ENCODE measurements at regions not wholly inside any gene's neighbourhood (a gene's known extent, or its start where the extent isn't known, plus 50 kb on each side); places are given as distances from the start of the nearest gene placed in this dataset.
"Not testable (repeated sequence)": the region's sequence is repeated elsewhere in the genome, so short reads cannot be mapped to it uniquely, and the experiment has no call there.

- DNase-seq = no peak
Observed at GRCh38 chr11:41714101-41714500, 254.6 kb upstream of the LRRC4C start.

GRCh38 chr11:41716862-41717261, 257.4 kb upstream of the LRRC4C start:
- no peak for DNase-seq

DNA sequence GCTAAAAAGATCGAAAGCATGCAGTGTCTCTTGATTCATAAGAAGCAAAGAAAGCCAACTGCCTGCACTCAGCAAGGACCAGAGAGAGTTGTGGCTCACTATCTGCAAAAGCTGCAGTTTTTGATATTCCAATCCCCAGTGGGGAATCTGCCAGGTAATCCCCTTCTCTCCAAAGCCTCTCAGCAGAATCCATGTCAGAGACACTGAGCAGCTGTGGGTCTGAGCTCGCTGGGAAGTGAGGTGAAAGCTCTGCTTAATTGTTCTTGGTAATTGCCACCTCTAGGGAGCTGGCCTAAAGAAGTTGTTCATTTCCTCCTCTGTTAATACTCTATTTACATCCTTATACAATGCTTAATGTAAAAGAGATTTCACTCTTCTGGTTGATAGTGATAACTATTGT, 261.3 kb upstream of the LRRC4C start:
- no peak for DNase-seq

GRCh38 chr11:41728161-41728560, 268.7 kb upstream of the LRRC4C start:
- DNase-seq = not testable (repeated sequence)

- no peak for DNase-seq
Observed at GRCh38 chr11:41775296-41775695, 315.8 kb upstream of the LRRC4C start.

- no peak for DNase-seq
Observed at GRCh38 chr11:41779401-41779960, 320.0 kb upstream of the LRRC4C start.

DNA sequence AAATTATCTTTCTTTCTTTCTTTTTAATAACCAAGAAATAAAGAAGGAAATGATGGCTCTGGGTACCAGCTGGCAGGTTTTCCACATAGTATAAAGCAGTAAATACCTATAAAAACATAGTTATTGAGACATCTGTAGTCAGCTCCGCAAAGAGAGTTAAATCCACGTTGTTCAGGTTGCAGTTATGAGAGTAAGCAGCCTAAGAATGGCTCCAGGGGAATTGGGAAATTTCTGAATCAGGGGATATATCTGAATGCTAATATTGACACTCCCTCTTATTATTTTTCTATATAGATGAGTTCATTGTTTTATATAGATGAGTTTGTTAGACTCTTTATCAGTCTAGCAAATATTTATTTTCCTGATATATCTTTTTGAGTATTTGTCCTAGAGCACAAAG, 322.0 kb upstream of the LRRC4C start:
- no peak for DNase-seq

DNA sequence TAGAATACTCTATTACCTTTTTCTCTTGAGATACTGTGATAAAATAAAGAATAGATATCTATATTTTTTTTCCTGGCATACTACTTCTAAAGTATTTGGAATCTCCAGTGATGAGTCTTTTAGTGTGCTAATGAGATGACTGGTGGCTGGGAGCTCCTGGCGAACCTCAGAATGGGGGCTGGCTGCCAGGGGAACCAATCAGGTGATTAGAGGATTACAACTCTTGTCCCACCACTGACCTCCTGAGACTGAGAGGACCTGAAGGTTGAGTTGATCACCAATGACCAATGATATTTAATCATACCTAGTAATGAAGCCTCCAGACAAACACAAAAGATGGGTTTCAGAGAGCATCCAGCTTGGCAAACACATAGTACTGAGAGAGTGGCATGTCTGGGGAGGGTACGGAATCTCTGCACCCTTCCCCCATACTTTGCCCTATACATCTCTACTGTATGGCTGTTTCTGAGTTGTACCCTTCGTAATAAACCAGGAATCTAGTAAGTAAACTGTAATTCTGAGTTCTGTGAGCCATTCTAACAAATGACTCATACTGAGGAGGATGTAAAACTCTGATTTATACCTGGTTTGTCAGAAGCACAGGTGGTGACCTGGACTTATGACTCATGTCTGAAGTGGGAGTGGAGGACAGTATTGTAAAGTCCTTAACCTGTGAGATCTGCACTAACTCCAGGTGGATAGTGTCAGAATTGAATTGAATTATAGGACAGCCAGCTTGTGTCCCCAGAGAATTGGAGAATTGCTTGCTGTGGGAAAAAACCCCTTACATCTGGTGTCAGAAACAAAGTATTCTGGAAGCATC, 325.3 kb upstream of the LRRC4C start:
- DNase-seq = no peak

GRCh38 chr11:41786087-41786486, 326.6 kb upstream of the LRRC4C start:
- DNase-seq = no peak

DNA sequence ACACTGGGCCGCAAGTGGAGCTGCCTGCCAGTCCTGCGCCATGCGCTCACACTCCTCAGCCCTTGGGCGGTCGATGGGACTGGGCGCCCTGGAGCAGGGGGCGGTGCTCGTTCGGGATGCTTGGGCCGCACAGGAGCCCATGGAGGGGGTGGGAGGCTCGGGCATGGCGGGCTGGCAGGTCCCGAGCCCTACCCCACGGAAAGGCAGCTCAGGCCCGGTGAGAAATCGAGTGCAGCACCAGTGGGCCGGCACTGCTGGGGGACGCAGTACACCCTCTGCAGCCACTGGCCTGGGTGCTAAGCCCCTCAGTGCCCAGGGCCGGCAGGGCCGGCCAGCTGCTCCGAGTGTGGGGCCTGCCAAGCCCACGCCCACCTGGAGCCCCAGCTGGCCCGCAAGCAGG, 328.7 kb upstream of the LRRC4C start:
- DNase-seq = no peak

GRCh38 chr11:41789376-41789775, 329.9 kb upstream of the LRRC4C start:
- no peak for DNase-seq

DNA sequence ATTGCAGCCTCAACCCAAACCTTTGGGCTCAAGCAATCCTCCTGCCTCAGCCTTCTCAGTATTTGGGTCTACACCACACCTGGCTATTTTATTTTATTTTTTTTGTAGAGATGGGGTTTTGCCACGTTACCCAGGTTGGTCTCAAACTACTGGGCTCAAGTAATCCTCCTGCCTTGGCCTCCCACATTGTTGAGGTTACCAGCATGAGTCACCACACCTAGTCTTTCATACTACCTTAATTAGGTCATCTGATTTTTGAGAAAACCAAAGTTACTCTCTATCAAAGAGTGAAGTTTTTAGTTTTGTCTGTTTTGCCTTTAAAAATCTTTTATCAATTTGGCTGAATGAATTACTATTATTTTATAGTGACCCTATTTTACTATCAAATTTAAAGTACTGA, 335.6 kb upstream of the LRRC4C start:
- DNase-seq = no peak

DNA sequence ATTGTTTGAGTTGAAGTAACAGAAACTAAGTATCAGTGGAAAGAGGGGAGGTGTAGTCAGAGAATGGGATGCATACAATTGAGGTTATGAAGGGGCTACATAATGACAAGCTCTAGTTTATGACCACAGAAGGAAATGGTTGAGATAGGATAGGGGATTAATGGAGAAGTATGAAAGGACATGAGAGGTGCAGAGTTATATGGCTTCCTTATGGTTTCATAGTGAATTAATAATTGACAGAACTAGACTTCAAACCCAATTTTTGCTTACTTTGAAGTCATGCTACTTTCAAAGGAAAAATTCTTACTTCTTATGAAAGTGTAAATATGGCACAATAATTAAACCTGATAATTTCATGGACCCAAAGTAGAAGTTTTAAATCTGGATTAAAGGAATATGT, 340.3 kb upstream of the LRRC4C start:
- no peak for DNase-seq

DNA sequence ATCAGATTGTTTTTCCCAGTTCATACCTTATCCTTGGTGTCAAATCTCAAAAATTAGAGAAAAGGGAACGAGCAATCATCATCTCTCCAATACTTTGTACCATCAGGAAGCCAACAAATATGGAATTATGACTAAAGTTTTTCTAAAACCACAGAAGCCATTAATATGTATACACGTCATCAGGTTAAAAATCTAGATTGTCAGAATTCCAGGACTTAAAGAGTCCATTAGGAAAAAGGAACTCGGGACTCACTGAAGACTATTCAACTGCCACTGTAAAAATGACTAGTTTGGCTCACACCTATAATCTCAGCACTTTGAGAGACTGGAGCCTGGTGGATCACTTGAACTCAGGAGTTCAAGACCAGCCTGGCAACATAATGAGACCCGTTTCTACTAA, 344.4 kb upstream of the LRRC4C start:
- no peak for DNase-seq

- DNase-seq = no peak
Observed at GRCh38 chr11:41816396-41816795, 356.9 kb upstream of the LRRC4C start.

DNA sequence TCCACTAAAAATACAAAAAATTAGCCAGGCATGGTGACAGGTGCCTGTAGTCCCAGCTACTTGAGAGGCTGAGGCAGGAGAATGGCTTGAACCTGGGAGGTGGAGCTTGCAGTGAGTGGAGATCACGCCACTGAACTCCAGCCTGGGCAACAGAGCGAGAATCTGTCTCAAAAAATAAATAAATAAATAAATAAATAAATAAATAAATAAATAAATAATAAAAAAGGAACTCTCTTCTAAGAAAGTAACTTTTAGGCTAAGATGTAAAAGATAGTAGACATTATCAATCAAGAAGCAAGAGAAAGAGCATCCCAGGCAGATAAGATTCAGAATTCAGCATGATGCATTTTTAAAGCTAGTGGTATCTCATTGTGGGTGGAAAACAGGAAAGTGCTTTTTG, 364.8 kb upstream of the LRRC4C start:
- DNase-seq = not testable (repeated sequence)

- DNase-seq = no peak
Observed at GRCh38 chr11:41826085-41826484, 366.6 kb upstream of the LRRC4C start.

GRCh38 chr11:41836431-41836830, 377.0 kb upstream of the LRRC4C start:
- DNase-seq = no peak

GRCh38 chr11:41842673-41843072, 383.2 kb upstream of the LRRC4C start:
- DNase-seq = no peak

DNA sequence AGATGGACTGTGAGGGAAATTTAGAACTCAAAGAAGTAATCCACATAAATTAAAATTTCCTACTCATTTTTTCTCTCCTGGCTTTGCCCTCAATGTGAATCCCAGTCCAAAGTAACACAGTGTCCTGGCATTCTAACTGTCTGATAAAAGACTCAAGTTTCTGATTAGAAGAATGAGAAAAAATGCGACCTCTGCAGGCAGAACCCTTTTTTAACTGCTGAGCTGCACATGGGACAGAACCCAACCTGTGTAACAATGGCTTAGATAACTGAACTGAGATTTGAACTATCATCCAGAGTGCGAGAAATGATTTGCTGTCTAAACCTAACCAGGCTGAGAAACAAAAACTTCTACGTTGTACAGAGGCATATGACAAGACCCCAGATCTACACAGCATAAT, 385.6 kb upstream of the LRRC4C start:
- DNase-seq = no peak

DNA sequence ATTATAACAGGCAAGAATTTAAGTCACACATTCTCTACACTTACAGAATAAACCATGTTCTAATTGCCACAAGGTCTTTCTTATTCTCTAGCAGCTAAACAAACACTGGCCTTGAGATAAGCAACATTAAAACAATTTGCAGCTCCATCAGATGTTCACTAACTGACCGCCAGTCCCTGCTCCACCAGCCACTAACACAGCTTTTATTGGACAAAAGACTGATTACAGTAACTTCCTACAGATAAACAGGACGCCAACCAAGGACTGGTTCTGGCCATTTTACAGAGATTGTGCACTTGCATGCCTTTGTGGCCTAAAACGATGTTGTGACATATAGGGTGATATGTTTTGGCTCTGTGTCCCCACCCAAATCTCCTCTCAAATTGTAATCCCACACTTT, 388.9 kb upstream of the LRRC4C start:
- no peak for DNase-seq

DNA sequence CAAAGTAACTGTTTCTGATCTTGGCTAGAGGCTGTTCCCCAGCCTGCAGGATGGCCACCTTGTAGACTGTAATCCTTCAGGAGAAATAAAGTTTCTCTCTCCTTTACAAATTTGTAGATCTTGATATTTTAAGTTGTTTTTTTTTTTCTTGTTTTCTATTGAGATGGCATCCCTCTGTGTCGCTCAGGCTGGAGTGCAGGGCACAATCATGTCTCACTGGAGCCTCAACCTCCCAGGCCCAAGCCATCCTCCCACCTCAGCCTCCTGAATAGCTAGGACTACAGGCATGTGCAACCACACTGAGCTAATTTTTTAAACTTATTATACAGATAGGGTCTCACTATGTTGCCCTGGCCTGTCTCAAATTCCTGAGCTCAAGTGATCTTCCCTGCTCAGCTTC, 389.8 kb upstream of the LRRC4C start:
- no peak for DNase-seq

GRCh38 chr11:41851743-41852142, 392.3 kb upstream of the LRRC4C start:
- DNase-seq = no peak

GRCh38 chr11:41861838-41862237, 402.4 kb upstream of the LRRC4C start:
- DNase-seq = no peak

GRCh38 chr11:41866525-41866924, 407.1 kb upstream of the LRRC4C start:
- no peak for DNase-seq
